Neural progenitor cell (in vitro differentiated cells): ENCODE measurements at regions not wholly inside any gene's neighbourhood (a gene's known extent, or its start where the extent isn't known, plus 50 kb on each side); places are given as distances from the start of the nearest gene placed in this dataset.
A peak's percentile ranks its signal among the peaks of the same experiment; 100 is the strongest.

ENCODE experiments used
- DNase-seq: peaks from one replicate; pipeline ENCODE4 v3.0.0-alpha.2; 2016; ENCODE audit warnings: low spot score
- H2AFZ ChIP-seq: fragments of 200-600 bp; sonication (generic); replicated peaks from 2 replicates; pipeline ENCODE4 v1.6.1; 2016; ENCODE audit warnings: antibody characterized with exemption
- H3F3A ChIP-seq: fragments of 200-600 bp; sonication (generic); 2 replicates; pipeline ENCODE4 v1.6.1; 2016; ENCODE audit warnings: antibody characterized with exemption, low read depth
- H3K27ac ChIP-seq: fragments of 200-600 bp; sonication (generic); 2 replicates; pipeline ENCODE4 v1.5.1; 2016; ENCODE audit warnings: mild to moderate bottlenecking
- H3K27me3 ChIP-seq: fragments of 200-600 bp; sonication (generic); 2 replicates; pipeline ENCODE4 v1.6.1; 2016; ENCODE audit warnings: mild to moderate bottlenecking, moderate library complexity
- H3K36me3 ChIP-seq: fragments of 200-600 bp; sonication (generic); 2 replicates; pipeline ENCODE4 v1.5.1; 2016
- H3K4me1 ChIP-seq: fragments of 200-600 bp; sonication (generic); 2 replicates; pipeline ENCODE4 v1.6.1; 2016; ENCODE audit warnings: mixed run types
- H3K4me2 ChIP-seq: fragments of 200-600 bp; sonication (generic); 2 replicates; pipeline ENCODE4 v1.6.1; 2016
- H3K4me3 ChIP-seq: fragments of 200-600 bp; sonication (generic); 2 replicates; pipeline ENCODE4 v1.5.1; 2016
- H3K79me2 ChIP-seq: fragments of 200-600 bp; sonication (generic); 2 replicates; pipeline ENCODE4 v1.6.1; 2016; ENCODE audit warnings: low read depth
- H3K9ac ChIP-seq: fragments of 200-600 bp; sonication (generic); 2 replicates; pipeline ENCODE4 v1.6.1; 2016
- H3K9me3 ChIP-seq: fragments of 200-600 bp; sonication (generic); 2 replicates; pipeline ENCODE4 v1.5.1; 2016; ENCODE audit warnings: low read depth
- H4K20me1 ChIP-seq: fragments of 200-600 bp; sonication (generic); 2 replicates; pipeline ENCODE4 v1.6.1; 2016; ENCODE audit warnings: low read depth
- H3K27ac Mint-ChIP-seq: 3 replicates; pipeline ENCODE4 v1.8.0; 2021; ENCODE audit warnings: mixed read lengths
- H3K27me3 Mint-ChIP-seq: 2 replicates; pipeline ENCODE4 v1.8.0; 2022; ENCODE audit warnings: low read depth, mild to moderate bottlenecking, inconsistent platforms, moderate library complexity, mixed read lengths; ENCODE audit not compliant: insufficient read depth
- H3K36me3 Mint-ChIP-seq: 3 replicates; pipeline ENCODE4 v1.8.0; 2021; ENCODE audit warnings: mixed read lengths
- H3K4me1 Mint-ChIP-seq: 3 replicates; pipeline ENCODE4 v1.8.0; 2021; ENCODE audit warnings: mixed read lengths
- H3K4me3 Mint-ChIP-seq: 3 replicates; pipeline ENCODE4 v1.8.0; 2021; ENCODE audit warnings: mild to moderate bottlenecking, moderate library complexity, mixed read lengths
- H3K9me3 Mint-ChIP-seq: 3 replicates; pipeline ENCODE4 v1.8.0; 2020; ENCODE audit warnings: mixed read lengths
- CTCF ChIP-seq: fragments of 200-600 bp; sonication (generic); IDR thresholded peaks from 2 replicates; pipeline ENCODE4 v1.5.1; 2017; ENCODE audit warnings: antibody characterized with exemption, mild to moderate bottlenecking
- EZH2 ChIP-seq: fragments of 200-600 bp; sonication (generic); IDR thresholded peaks from 2 replicates; pipeline ENCODE4 v1.6.1; 2017; ENCODE audit warnings: antibody characterized with exemption, mild to moderate bottlenecking, moderate library complexity
- EZH2phosphoT487 ChIP-seq: fragments of 200-600 bp; sonication (generic); IDR thresholded peaks from 2 replicates; pipeline ENCODE4 v1.6.1; 2017; ENCODE audit warnings: antibody characterized with exemption

GRCh38 chr14:21940887-21941856, 267.6 kb upstream of the OR4E1 start:
- H2AFZ ChIP-seq: peak overlapping the region; percentile 56
- no peaks in the 10 kb centered on the region for H3K9me3 ChIP-seq
- no peak overlapping the region for H3K4me3 Mint-ChIP-seq
- no peaks in the 10 kb centered on the region for H3K27me3 Mint-ChIP-seq
- no peak overlapping the region for H3K27ac ChIP-seq
- no peaks in the 10 kb centered on the region for H3F3A ChIP-seq
- H3K27ac Mint-ChIP-seq: no peak overlapping the region
- no peaks in the 10 kb centered on the region for H3K36me3 ChIP-seq
- H3K27me3 ChIP-seq: peaks cover 12% of the 10 kb centered on the region
- TF ChIP-seq EZH2phosphoT487 (no peak), CTCF (peak; percentile 73)
- H3K4me2 ChIP-seq: no peak overlapping the region
- H3K9me3 Mint-ChIP-seq: no peaks in the 10 kb centered on the region
- H3K4me3 ChIP-seq: no peak overlapping the region
- no peaks in the 10 kb centered on the region for H3K4me1 Mint-ChIP-seq
- H3K36me3 Mint-ChIP-seq: no peaks in the 10 kb centered on the region
- no peaks in the 10 kb centered on the region for H3K79me2 ChIP-seq
- no peaks in the 10 kb centered on the region for H3K4me1 ChIP-seq
- no peak overlapping the region for H3K9ac ChIP-seq
- H4K20me1 ChIP-seq: no peaks in the 10 kb centered on the region
- DNase-seq: peak; percentile 44

GRCh38 chr14:21939836-21940235, 266.2 kb upstream of the OR4E1 start:
- DNase-seq: no peak
- H3K36me3 Mint-ChIP-seq: no peaks in the 10 kb centered on the region
- H3K27me3 Mint-ChIP-seq: no peaks in the 10 kb centered on the region
- no peaks in the 10 kb centered on the region for H3K36me3 ChIP-seq
- no peaks in the 10 kb centered on the region for H3K9me3 ChIP-seq
- no peak overlapping the region for H3K4me3 Mint-ChIP-seq
- no peaks in the 10 kb centered on the region for H3K4me1 Mint-ChIP-seq
- no peaks in the 10 kb centered on the region for H3K9me3 Mint-ChIP-seq
- no peak overlapping the region for H3K27ac Mint-ChIP-seq
- no peaks in the 10 kb centered on the region for H3F3A ChIP-seq
- TF ChIP-seq EZH2 (no peak), CTCF (no peak), EZH2phosphoT487 (no peak)
- no peak overlapping the region for H3K4me3 ChIP-seq
- no peak overlapping the region for H2AFZ ChIP-seq
- no peaks in the 10 kb centered on the region for H3K79me2 ChIP-seq
- no peaks in the 10 kb centered on the region for H4K20me1 ChIP-seq
- no peak overlapping the region for H3K4me2 ChIP-seq
- H3K27me3 ChIP-seq: peaks cover 12% of the 10 kb centered on the region
- no peak overlapping the region for H3K9ac ChIP-seq
- no peak overlapping the region for H3K27ac ChIP-seq
- H3K4me1 ChIP-seq: no peaks in the 10 kb centered on the region

GRCh38 chr14:21937996-21938395, 264.4 kb upstream of the OR4E1 start:
- Histone ChIP-seq H3F3A (no peaks in the 10 kb centered on the region), H3K36me3 (no peaks in the 10 kb centered on the region), H3K27me3 (peaks cover 16% of the 10 kb centered on the region), H3K4me1 (no peaks in the 10 kb centered on the region), H3K9ac (no peak overlapping the region), H3K79me2 (no peaks in the 10 kb centered on the region), H2AFZ (no peak overlapping the region), H3K4me3 (no peak overlapping the region), H3K9me3 (no peaks in the 10 kb centered on the region), H4K20me1 (no peaks in the 10 kb centered on the region), H3K27ac (no peak overlapping the region), H3K4me2 (no peak overlapping the region)
- Mint-ChIP-seq H3K4me3 (no peak overlapping the region), H3K4me1 (no peaks in the 10 kb centered on the region), H3K27ac (no peak overlapping the region), H3K27me3 (no peaks in the 10 kb centered on the region), H3K36me3 (no peaks in the 10 kb centered on the region), H3K9me3 (no peaks in the 10 kb centered on the region)
- no peak for DNase-seq
- no peak for TF ChIP-seq EZH2phosphoT487
- TF ChIP-seq EZH2: no peak
- TF ChIP-seq CTCF: no peak
